ENCODE measurements at regions not wholly inside any gene's neighbourhood (a gene's known extent, or its start where the extent isn't known, plus 50 kb on each side); places are given as distances from the start of the nearest gene placed in this dataset.

DNA sequence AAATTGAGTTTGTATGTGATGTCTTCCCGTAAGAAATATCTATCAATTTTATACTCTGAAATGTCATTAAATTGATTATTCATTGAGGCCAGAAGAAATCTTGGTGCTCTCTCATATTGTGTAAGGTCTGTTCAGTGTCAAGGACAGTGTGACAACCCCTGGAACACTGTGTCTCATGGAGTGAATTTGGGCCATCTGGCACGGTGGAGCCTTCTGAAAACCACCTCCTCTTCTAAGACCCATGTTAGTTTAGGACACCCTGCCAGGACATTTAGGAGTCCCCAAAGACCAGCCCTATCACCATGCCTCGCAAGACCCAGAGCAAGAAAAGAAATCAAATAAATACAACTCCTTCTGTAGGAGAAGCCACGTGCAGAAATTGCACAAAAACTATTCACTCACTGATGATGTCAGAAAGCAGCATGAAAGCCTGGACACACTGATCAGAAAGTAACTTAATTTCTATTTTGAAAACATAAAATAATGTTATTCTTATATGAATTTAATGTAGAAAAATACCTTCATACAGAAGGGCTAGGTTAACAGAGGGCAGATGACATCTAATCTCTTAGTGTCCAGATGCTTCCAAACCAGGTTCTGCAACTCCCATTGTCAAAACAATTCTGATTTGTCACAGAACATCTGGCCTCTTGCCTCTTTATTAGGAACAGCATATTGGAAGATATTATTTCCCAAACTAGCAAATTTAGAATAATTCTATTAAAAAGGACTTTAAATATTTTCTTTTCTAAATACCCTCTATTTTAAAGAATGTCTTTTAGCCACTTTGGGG is 298.8 kb downstream of the NR2F1-AS1 start:
- no peaks in the 10 kb centered on the region for H3K27me3 ChIP-seq (ENCODE audit: control insufficient read depth, insufficient read depth, low read length)
- POLR2A ChIA-PET: no interaction called here
- no peaks in the 10 kb centered on the region for H3K36me3 ChIP-seq (ENCODE audit: control insufficient read depth, insufficient read depth, low read length)
- CTCF ChIA-PET: no interaction called here
- H3K4me3 ChIP-seq (ENCODE audit: low read depth in 2 of 2, low read length in 2 of 2): no peak overlapping the region
- H3K27ac ChIP-seq (ENCODE audit: low read length): no peak overlapping the region
- TF ChIP-seq, protein P1, sequence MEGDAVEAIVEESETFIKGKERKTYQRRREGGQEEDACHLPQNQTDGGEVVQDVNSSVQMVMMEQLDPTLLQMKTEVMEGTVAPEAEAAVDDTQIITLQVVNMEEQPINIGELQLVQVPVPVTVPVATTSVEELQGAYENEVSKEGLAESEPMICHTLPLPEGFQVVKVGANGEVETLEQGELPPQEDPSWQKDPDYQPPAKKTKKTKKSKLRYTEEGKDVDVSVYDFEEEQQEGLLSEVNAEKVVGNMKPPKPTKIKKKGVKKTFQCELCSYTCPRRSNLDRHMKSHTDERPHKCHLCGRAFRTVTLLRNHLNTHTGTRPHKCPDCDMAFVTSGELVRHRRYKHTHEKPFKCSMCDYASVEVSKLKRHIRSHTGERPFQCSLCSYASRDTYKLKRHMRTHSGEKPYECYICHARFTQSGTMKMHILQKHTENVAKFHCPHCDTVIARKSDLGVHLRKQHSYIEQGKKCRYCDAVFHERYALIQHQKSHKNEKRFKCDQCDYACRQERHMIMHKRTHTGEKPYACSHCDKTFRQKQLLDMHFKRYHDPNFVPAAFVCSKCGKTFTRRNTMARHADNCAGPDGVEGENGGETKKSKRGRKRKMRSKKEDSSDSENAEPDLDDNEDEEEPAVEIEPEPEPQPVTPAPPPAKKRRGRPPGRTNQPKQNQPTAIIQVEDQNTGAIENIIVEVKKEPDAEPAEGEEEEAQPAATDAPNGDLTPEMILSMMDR (IDR thresholded peaks at IDR 0.05): no peak
- BruUV-seq (replicated peaks): no TSS peak
- peaks cover 12% of the 10 kb centered on the region for H3K9me3 ChIP-seq (ENCODE audit: control insufficient read depth, insufficient read depth, low read depth, low read length)
- DNase-seq (ENCODE audit: low read depth, low spot score) (no peak), ATAC-seq (no peak)
- intact Hi-C loops (cut with micrococcal nuclease; ENCODE audit: unreplicated experiment) (no loop called here), in situ Hi-C loops (cut with HindIII; ENCODE audit: low pct_unique_long_range_greater_than_20kb, low sequenced_read_pairs) (no loop called here)
- H3K4me1 ChIP-seq (ENCODE audit: control insufficient read depth, insufficient read depth, low read length): peaks cover 5% of the 10 kb centered on the region

DNA sequence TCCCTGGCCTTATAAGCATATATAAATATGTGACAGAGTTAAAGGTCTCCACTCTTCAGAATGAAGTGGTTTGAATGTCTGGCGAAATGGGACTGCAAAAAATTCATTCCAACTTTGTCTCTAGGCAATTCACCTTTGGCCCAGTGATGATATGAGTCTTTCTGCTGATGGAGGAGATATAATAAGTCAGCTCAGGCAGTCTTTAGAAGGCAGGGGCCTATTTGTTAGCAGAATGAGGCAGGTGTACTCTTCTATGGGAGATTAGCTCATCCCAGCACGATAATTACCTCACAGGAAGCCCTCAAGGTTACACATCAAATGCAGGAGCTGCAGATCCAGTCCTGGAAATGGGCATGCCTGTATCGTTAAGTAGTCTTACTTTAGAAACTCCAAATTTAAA is 300.5 kb downstream of the NR2F1-AS1 start:
- in situ Hi-C loops (cut with HindIII; ENCODE audit: low pct_unique_long_range_greater_than_20kb, low sequenced_read_pairs): no loop called here
- Histone ChIP-seq H3K4me1 (ENCODE audit: control insufficient read depth, insufficient read depth, low read length) (peaks cover 5% of the 10 kb centered on the region), H3K9me3 (ENCODE audit: control insufficient read depth, insufficient read depth, low read depth, low read length) (no peaks in the 10 kb centered on the region; the same call in 1 of the 2 replicates), H3K27me3 (ENCODE audit: control insufficient read depth, insufficient read depth, low read length) (no peaks in the 10 kb centered on the region), H3K4me3 (ENCODE audit: low read depth in 2 of 2, low read length in 2 of 2) (no peak overlapping the region), H3K36me3 (ENCODE audit: control insufficient read depth, insufficient read depth, low read length) (no peaks in the 10 kb centered on the region), H3K27ac (ENCODE audit: low read length) (peak overlapping the region; percentile 39; the same call in 1 of the 2 replicates)
- intact Hi-C loops (cut with micrococcal nuclease; ENCODE audit: unreplicated experiment): no loop called here
- DNase-seq (ENCODE audit: low read depth, low spot score) (no peak), ATAC-seq (no peak)
- BruUV-seq (replicated peaks): no TSS peak
- TF ChIP-seq SIN3A (IDR thresholded peaks at IDR 0.05; ENCODE audit: borderline replicate concordance, insufficient read depth, low read depth, low read length) (no peak), TCF7L2 (IDR thresholded peaks at IDR 0.05; ENCODE audit: low read depth, low read length) (no peak), POLR2AphosphoS5 (IDR thresholded peaks at IDR 0.05; ENCODE audit: low read depth, low read length) (no peak)
- TF ChIP-seq, protein P1 (IDR thresholded peaks at IDR 0.05): no peak
- TF ChIP-seq, protein P2, sequence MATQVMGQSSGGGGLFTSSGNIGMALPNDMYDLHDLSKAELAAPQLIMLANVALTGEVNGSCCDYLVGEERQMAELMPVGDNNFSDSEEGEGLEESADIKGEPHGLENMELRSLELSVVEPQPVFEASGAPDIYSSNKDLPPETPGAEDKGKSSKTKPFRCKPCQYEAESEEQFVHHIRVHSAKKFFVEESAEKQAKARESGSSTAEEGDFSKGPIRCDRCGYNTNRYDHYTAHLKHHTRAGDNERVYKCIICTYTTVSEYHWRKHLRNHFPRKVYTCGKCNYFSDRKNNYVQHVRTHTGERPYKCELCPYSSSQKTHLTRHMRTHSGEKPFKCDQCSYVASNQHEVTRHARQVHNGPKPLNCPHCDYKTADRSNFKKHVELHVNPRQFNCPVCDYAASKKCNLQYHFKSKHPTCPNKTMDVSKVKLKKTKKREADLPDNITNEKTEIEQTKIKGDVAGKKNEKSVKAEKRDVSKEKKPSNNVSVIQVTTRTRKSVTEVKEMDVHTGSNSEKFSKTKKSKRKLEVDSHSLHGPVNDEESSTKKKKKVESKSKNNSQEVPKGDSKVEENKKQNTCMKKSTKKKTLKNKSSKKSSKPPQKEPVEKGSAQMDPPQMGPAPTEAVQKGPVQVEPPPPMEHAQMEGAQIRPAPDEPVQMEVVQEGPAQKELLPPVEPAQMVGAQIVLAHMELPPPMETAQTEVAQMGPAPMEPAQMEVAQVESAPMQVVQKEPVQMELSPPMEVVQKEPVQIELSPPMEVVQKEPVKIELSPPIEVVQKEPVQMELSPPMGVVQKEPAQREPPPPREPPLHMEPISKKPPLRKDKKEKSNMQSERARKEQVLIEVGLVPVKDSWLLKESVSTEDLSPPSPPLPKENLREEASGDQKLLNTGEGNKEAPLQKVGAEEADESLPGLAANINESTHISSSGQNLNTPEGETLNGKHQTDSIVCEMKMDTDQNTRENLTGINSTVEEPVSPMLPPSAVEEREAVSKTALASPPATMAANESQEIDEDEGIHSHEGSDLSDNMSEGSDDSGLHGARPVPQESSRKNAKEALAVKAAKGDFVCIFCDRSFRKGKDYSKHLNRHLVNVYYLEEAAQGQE (IDR thresholded peaks at IDR 0.05; ENCODE audit: insufficient read depth in 1 of 2, low read depth in 2 of 2, low read length in 1 of 2): no peak
- ChIA-PET CTCF (no interaction called here), POLR2A (no interaction called here)
